WTC11 (cell line): ENCODE measurements at regions not wholly inside any gene's neighbourhood (a gene's known extent, or its start where the extent isn't known, plus 50 kb on each side); places are given as distances from the start of the nearest gene placed in this dataset.

Experiments used
- ATF2 ChIP-seq: sonication (generic); formaldehyde crosslinking; IDR thresholded peaks from 2 replicates; pipeline ENCODE4 v1.8.1; 2022; ENCODE audit warnings: low read depth, missing genetic modification reagents, borderline replicate concordance
- CTCF ChIP-seq: fragments of 200-600 bp; IDR thresholded peaks from 2 replicates; pipeline ENCODE4 v1.8.0; 2022; ENCODE audit warnings: antibody characterized with exemption
- TEAD1 ChIP-seq: sonication (generic); formaldehyde crosslinking; IDR thresholded peaks from 2 replicates; pipeline ENCODE4 v1.8.0; 2022; ENCODE audit warnings: mild to moderate bottlenecking, missing genetic modification reagents
- TP53 ChIP-seq: sonication (generic); formaldehyde crosslinking; IDR thresholded peaks from 2 replicates; pipeline ENCODE4 v1.8.1; 2023; ENCODE audit warnings: mild to moderate bottlenecking, missing genetic modification reagents
- ZNF121 ChIP-seq: sonication (generic); formaldehyde crosslinking; IDR thresholded peaks from 2 replicates; pipeline ENCODE4 v1.8.0; 2023; ENCODE audit warnings: missing genetic modification reagents
- ZNF317 ChIP-seq: sonication (generic); formaldehyde crosslinking; IDR thresholded peaks from 2 replicates; pipeline ENCODE4 v1.8.1; 2023; ENCODE audit warnings: low read depth, mild to moderate bottlenecking, moderate library complexity, missing genetic modification reagents, borderline replicate concordance

- TF ChIP-seq ZNF317 (no peak), CTCF (no peak), TP53 (CRISPR knock-in tag) (no peak), ATF2 (CRISPR knock-in tag) (no peak), ZNF121 (CRISPR knock-in tag) (no peak), TEAD1 (CRISPR knock-in tag) (no peak)
Measured at GRCh38 chr15:101122266-101122665, 129.6 kb downstream of the CHSY1 start.
